Thyroid gland (tissue), 4 donors: ENCODE measurements at regions not wholly inside any gene's neighbourhood (a gene's known extent, or its start where the extent isn't known, plus 50 kb on each side); places are given as distances from the start of the nearest gene placed in this dataset.

Experiments
- DNase-seq, 2 donors: peaks; one replicate each; pipeline ENCODE4 v3.0.0-alpha.2; 2019
- H3K27ac ChIP-seq, 3 donors: fragments of 200-600 bp; sonication (generic); 1 replicate in 2 of 3; 2 replicates in 1 of 3; pipeline ENCODE4 v1.5.1; 2016 to 2019; ENCODE audit warnings: mild to moderate bottlenecking in 1 of 3, moderate library complexity in 1 of 3
- H3K27me3 ChIP-seq: fragments of 200-600 bp; sonication (generic); one replicate; pipeline ENCODE4 v1.5.1; 2019
- H3K36me3 ChIP-seq, 2 donors: fragments of 200-600 bp; sonication (generic); one replicate each; pipeline ENCODE4 v1.5.1; 2016 to 2019
- H3K4me1 ChIP-seq, 2 donors: fragments of 200-600 bp; sonication (generic); one replicate each; pipeline ENCODE4 v1.5.1; 2017 to 2019
- H3K4me3 ChIP-seq, 3 donors: fragments of 200-600 bp; sonication (generic); replicated peaks in 1 of 3; 1 replicate in 2 of 3; 2 replicates in 1 of 3; pipeline ENCODE4 v1.5.1; 2016; ENCODE audit warnings: mild to moderate bottlenecking in 1 of 3
- H3K9me3 ChIP-seq: fragments of 200-600 bp; sonication (generic); one replicate; pipeline ENCODE4 v1.5.1; 2017
- POLR2A ChIP-seq, 2 donors: fragments of 450-650 bp; IDR thresholded peaks; one replicate each; pipeline ENCODE4 v1.6.1; 2017; ENCODE audit warnings: antibody characterized with exemption in 2 of 2, mild to moderate bottlenecking in 2 of 2, moderate library complexity in 1 of 2
- WGBS, 2 donors: methylation state at CpG; one replicate each; pipeline ENCODE4 v1.1.5; 2017; 5-methylcytosine and 5-hydroxymethylcytosine counted together
- intact Hi-C: fragments of 100-400 bp; cut with DNase I; formaldehyde crosslinking; loops from one replicate; pipeline ENCODE4 v1.15.1; 2023
- TF ChIP-seq, protein P1 (sequence below), 6 experiments: fragments of 200-600 bp in 3 of 6; fragments of 450-650 bp in 3 of 6; sonication (generic) in 3 of 6; IDR thresholded peaks; one replicate each; pipeline ENCODE4 v1.5.1; 2016 to 2019; ENCODE audit warnings: antibody characterized with exemption in 6 of 6, mild to moderate bottlenecking in 2 of 6, inconsistent platforms in 1 of 6, moderate library complexity in 1 of 6

DNA sequence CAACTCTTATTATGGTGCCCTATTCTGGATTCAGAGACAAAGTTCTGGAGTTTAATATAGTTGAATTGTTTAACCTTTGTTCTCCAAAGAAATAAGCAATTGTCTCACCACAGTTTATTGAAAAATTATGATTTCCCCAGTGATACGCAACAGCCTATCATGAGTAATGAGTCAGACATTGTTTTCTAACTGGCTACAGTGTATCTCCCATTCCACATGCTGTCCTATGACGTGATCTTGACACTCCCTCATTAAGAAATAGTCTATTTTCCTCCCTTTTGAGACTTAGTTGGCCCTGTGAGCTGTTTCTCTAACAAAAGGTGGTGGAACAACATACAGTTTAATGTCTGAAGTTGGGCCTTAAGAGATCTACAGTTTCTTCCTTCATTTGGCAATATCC is 1290.6 kb upstream of the CDH6 start:
- DNase-seq: no peak

DNA sequence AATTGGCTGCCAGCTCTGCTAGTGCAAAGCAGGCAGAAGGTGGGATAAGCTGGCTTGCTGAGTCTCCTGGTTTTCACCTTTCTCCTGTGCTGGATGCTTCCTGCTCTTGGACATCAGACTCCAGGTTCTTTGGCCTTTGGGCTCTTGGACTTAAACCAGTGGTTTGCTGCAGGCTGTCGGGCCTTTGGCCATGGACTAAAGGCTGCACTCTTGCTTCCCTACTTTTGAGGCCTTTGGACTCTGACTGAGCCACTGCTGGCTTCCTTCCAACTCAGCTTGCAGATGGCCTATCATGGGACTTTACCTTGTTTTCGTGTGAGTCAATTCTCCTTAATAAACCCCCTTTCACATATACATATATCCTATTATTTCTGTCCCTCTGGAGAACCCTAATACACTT is 1293.9 kb upstream of the CDH6 start:
- Histone ChIP-seq H3K4me1 (no peaks in the 10 kb centered on the region), H3K4me3 (no peak overlapping the region), H3K9me3 (no peaks in the 10 kb centered on the region), H3K27me3 (no peaks in the 10 kb centered on the region), H3K27ac (no peak overlapping the region), H3K36me3 (no peaks in the 10 kb centered on the region)
- DNase-seq: no peak
- intact Hi-C loops: no loop called here
- TF ChIP-seq, protein P1, sequence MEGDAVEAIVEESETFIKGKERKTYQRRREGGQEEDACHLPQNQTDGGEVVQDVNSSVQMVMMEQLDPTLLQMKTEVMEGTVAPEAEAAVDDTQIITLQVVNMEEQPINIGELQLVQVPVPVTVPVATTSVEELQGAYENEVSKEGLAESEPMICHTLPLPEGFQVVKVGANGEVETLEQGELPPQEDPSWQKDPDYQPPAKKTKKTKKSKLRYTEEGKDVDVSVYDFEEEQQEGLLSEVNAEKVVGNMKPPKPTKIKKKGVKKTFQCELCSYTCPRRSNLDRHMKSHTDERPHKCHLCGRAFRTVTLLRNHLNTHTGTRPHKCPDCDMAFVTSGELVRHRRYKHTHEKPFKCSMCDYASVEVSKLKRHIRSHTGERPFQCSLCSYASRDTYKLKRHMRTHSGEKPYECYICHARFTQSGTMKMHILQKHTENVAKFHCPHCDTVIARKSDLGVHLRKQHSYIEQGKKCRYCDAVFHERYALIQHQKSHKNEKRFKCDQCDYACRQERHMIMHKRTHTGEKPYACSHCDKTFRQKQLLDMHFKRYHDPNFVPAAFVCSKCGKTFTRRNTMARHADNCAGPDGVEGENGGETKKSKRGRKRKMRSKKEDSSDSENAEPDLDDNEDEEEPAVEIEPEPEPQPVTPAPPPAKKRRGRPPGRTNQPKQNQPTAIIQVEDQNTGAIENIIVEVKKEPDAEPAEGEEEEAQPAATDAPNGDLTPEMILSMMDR (IDR thresholded peaks at IDR 0.05): no peak
- TF ChIP-seq POLR2A (IDR thresholded peaks at IDR 0.05): no peak
- 49 to 69% methylated on average over 2 of the region's 2 CpGs for WGBS, 2 donors

More for the DNA sequence above, 1290.6 kb upstream of the CDH6 start:
- no peaks in the 10 kb centered on the region for H3K27me3 ChIP-seq
- 67 to 76% methylated on average over 2 of the region's 2 CpGs for WGBS, 2 donors
- H3K4me1 ChIP-seq: no peaks in the 10 kb centered on the region
- intact Hi-C loops: no loop called here
- H3K27ac ChIP-seq: no peak overlapping the region
- H3K9me3 ChIP-seq: no peaks in the 10 kb centered on the region
- no peak overlapping the region for H3K4me3 ChIP-seq
- no peak for TF ChIP-seq POLR2A (IDR thresholded peaks at IDR 0.05)
- TF ChIP-seq, protein P1 (IDR thresholded peaks at IDR 0.05): no peak
- no peaks in the 10 kb centered on the region for H3K36me3 ChIP-seq

DNA sequence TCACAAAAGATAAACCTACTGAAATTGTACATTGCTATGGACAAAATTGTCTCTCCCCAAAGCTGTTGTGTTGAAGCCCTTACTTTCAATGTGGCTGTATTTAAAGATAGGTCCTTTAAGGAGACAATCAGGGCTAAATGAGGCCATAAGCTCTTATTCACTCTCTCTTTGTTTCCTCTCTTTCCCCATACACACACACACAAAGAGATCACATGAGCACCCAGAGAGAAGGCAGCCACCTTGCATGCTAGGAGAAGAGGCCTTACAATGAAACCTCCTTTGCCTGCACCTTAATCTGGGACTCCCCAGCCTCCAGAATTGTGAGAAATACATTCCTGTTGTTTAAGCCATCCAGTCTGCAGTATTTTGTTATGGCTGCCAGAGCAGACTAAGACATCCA is 1295.6 kb upstream of the CDH6 start:
- intact Hi-C loops: no loop called here
- Histone ChIP-seq H3K36me3 (no peaks in the 10 kb centered on the region), H3K4me1 (no peaks in the 10 kb centered on the region), H3K4me3 (no peak overlapping the region), H3K9me3 (no peaks in the 10 kb centered on the region), H3K27ac (no peak overlapping the region), H3K27me3 (no peaks in the 10 kb centered on the region)
- no peak for DNase-seq
- no peak for TF ChIP-seq POLR2A (IDR thresholded peaks at IDR 0.05)
- TF ChIP-seq, protein P1 (IDR thresholded peaks at IDR 0.05): no peak

DNA sequence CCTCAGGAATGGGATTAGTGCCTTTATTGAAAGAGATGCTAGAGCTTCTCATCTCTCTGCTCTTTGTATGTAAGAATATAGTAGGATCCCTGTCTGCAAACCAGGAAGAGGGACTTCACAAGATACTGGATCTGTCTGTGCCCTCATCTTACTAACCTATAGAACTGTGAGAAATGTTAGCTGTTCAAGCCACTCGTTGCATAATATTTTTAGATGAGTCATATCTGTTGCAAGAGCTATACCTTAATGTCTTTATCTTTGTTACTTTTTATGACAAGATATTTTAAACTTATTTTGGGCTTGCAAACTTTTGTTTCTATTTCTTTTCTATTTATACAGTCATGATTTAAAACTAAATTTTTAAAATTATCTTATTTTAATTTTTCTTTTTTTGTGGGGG is 1296.8 kb upstream of the CDH6 start:
- no peak overlapping the region for H3K4me3 ChIP-seq
- intact Hi-C loops: no loop called here
- DNase-seq: no peak
- no peak overlapping the region for H3K27ac ChIP-seq
- H3K36me3 ChIP-seq: no peaks in the 10 kb centered on the region
- H3K9me3 ChIP-seq: no peaks in the 10 kb centered on the region
- no peak for TF ChIP-seq POLR2A (IDR thresholded peaks at IDR 0.05)
- TF ChIP-seq, protein P1 (IDR thresholded peaks at IDR 0.05): no peak
- no peaks in the 10 kb centered on the region for H3K27me3 ChIP-seq
- 71 to 82% methylated on average over 1 of the region's 1 CpG for WGBS, 2 donors
- no peaks in the 10 kb centered on the region for H3K4me1 ChIP-seq

DNA sequence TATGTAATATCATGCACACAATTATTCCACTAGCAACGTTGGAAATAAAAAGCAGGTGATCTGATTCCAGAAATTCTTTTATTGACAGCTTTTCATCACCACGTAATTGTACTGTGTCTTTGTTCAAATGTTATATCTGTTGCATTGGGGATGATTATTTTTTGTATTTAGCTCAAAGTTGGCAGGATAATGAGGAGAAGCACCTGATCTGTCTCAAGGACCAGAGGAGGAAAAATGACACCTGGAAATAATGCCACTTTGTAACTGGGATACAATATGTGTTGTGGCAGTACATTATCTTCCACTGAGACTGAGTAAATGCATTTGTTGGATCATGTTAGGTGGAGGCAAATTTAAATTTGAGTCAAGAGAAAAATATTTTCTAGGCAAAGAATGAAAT is 1298.8 kb upstream of the CDH6 start:
- TF ChIP-seq, protein P1 (IDR thresholded peaks at IDR 0.05): no peak
- TF ChIP-seq POLR2A (IDR thresholded peaks at IDR 0.05): no peak
- intact Hi-C loops: no loop called here
- WGBS, 2 donors: 74 to 75% methylated on average over 2 of the region's 2 CpGs
- Histone ChIP-seq H3K27me3 (no peaks in the 10 kb centered on the region), H3K36me3 (no peaks in the 10 kb centered on the region), H3K4me3 (no peak overlapping the region), H3K27ac (no peak overlapping the region), H3K4me1 (no peaks in the 10 kb centered on the region), H3K9me3 (no peaks in the 10 kb centered on the region)
- no peak for DNase-seq
